HG02840 (cell line): ENCODE measurements at regions not wholly inside any gene's neighbourhood (a gene's known extent, or its start where the extent isn't known, plus 50 kb on each side); places are given as distances from the start of the nearest gene placed in this dataset.
"Not testable (repeated sequence)": the region's sequence is repeated elsewhere in the genome, so short reads cannot be mapped to it uniquely, and the experiment has no call there.

Source experiments
- ATAC-seq: cut with Tn5 transposase; IDR thresholded peaks from one replicate; pipeline ENCODE4 v1.9.1; 2021; ENCODE audit warnings: mild to moderate bottlenecking, moderate library complexity, moderate number of reproducible peaks; ENCODE audit not compliant: unreplicated experiment, low FRiP score

DNA sequence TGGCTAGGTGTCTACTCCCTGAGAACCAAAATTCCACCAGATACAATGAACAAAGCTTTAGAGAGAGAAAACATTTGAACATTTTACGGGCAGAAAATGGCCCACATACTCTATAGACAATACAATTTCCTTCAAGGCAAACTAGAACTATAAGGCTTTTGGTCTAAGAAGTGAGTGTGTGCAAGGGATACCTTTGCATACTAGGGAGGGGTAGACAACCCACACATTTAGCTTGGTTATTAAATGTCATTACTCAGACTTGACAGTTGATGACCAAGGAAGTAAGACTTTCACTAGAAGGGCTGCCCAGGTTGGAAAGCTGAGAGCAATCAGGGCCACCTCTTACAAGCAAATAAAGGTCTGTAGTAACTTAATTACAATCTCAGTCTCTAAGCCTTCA lies 64.0 kb upstream of the PLEKHM1 start:
- ATAC-seq: not testable (repeated sequence)

DNA sequence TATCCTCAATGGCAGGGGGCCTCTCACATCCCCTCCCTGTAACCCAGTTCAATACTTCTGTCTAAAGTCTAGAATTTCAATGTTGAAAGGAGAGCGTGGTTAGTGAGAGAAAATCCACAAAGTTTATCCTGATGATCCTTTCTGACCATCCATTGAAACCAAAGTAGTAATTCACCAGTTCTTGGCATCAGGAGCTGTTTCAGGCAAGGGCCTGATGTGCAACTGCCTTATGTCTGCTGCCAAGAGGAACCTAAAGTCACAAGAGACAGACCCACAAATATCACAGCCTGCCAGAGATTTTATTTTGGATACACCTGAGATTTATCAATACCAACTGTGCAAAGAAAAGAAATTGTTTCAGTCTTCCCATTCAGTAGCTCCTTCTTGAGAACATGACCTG lies 68.3 kb upstream of the PLEKHM1 start:
- not testable (repeated sequence) for ATAC-seq

DNA sequence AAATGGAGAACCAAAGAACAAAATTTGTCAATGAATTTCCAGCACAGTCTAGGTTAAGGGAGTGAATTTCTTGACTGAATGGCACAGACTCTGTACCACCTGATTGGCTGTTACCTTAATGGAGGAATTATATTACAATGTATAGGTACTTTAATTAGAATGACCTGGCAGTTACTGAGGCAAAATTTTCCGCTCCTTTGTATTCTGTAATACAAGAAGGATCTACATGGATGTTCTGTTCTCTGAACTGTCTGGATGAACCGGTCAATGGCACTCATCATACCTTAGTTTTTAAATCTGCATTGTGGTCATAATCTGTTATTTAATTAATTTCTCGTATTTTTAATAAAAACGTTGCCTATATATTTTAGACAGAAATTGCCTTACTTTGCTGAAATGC lies 72.3 kb upstream of the PLEKHM1 start:
- ATAC-seq: not testable (repeated sequence)

DNA sequence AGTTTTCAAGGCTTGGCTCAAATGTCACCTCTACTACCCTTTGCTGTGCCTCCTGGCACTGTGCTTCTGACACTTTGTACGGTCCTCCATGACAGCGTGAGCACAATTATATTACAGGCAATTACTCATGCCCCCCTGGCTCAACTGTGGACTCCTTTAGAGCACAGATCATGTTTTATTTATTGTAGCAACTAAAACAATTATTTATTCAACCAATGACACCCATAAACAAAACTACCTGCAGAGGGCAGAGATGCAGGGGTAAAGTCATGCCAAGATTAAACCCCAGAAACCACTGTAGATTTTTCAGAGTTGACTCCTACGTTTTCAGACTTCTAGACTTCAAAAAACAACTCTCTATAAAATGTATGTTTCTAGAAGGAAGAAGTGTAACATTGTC lies 72.8 kb upstream of the PLEKHM1 start:
- ATAC-seq: not testable (repeated sequence)

DNA sequence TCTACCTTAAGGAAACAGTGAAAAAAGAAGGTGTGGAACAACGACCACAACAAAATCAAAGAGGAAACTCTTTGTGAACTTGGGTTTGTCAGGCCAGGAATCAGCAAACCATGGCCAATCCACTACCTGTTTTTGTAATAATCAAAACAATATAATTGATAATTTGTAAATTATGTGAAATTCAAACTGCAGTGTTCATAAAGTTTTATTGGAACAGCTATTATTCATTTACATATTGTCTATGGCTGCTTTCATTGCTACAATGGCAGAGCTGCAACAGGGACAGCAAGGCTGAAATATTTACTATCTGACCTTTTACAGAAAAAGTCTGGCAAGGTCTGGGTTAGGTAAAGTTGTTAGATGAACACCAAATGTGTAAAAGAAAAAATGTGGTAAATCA lies 77.8 kb upstream of the PLEKHM1 start:
- ATAC-seq: not testable (repeated sequence)

DNA sequence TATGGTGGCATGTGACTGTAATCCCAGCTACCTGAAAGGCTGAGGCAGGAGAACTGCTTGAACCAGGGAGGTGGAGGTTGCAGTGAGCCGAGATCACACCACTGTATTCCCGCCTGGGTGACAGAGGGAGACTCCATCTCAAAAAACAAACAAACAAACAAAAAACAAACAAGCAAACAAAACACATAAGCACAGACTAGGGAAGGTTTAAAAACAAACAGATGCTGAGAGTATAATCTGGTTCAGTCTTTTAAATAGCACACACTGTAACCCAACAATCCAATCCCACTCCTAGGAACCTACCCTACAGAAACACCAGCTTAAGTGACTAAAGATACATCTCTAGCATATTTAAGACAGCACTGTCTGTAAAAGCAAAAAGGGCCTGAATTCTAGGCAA lies 82.8 kb upstream of the PLEKHM1 start:
- ATAC-seq: not testable (repeated sequence)

DNA sequence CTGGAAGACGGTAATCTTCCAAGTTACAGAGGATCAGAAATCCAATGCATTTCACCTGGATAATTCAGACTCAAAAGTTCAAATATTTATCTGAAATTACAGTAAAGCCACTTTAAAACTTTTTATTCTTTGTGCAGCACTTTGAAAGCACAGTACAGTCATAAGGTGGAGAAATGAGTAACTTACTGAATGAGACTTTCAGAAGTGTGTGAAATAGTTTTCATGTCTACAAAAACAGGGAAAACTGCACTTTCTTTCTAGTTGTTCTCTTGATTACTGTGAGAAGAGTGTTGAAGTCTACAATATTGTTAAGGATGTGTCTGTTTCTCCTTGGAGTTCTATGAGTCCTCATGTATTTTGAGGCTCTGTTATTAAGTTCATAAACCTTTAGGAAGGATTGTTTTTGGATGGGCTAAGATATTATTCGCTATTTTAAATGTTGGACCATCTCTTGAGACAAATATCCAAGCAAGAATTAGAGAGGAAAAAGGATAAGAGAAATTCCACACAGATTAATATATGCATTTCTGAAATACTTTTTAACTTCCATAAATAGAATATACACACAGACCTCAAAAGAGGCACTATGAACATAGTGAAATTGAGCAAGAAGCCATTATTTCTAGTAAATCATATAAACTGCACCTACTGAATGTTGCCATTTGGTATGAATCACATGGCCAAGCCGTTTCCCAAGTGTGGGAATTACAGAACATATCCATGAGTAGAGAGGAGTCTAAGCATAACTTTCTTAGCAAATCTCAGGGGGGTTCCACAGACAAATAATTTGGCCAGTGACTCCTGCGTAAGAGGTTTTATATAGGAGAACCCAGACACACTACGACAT lies 83.6 kb upstream of the PLEKHM1 start:
- no peak for ATAC-seq

DNA sequence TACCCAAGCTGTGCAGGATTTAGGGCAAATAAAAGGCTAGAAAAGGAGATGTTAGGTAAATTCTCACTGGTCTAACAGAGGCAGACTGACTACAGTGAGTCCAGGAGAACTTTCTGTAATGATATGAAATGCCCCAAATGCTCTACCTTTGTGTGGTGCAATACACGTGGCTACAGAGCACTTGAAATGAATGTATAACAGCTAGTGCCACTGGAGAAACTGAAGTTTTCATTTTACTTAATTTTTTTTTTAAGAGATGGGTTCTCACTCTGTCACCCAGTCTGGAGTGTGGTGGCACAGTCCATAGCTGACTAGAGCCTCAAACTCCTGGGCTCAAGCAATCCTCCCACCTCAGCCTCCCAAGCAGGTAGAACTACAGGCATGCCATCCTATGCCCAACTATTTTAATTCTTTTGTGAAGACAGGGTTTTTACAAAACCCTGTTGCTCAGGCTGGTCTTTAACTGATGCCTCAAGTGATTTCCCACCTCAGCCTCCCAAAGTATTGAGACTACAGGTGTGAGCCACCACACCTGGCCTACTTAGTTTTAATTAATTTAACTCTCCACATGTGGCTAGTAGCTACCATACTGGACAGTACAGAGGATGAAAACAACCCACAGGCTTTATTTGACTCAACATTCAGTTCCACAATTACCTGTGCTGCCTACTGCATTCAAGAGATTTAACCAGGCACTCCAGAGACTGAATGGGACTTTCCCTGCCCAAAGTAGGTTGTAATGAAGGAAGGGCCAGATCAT lies 84.8 kb upstream of the PLEKHM1 start:
- ATAC-seq: no peak

DNA sequence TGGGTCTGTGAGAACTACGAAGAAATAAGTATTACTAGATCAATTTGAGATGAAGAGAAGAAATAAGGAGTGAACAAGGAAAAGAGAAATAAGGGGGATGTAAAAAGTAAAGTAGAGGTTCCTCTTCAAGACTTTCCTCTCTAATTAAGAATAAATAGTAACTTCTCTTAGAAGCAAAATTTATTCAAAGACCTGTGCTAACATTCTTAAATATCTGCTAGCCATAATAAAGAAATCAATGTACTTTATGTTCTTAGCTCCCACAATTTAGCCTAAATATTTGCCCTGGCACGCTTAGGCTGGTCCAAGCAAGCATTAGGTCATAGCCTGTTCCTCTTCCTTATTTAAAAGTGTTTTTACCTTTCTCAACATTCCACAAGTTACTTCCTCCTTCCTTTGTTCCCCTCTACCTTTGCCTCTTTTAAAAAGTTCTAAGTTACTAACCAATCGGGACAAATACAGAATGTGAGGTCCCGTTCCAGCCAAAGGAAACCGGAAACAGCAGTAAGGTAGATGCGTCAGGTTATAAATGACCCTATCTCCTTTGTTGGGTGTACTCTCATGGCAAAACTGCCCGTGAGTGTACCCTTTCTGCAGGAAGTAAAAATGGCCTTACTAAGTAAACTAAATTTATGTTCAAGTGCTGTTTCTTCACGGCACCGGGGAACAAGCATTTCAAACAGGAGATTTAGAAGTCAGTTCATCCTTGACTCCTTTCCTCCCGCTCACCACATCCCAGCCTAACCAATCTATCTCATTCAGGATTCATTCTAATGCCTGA lies 86.2 kb upstream of the PLEKHM1 start:
- not testable (repeated sequence) for ATAC-seq

DNA sequence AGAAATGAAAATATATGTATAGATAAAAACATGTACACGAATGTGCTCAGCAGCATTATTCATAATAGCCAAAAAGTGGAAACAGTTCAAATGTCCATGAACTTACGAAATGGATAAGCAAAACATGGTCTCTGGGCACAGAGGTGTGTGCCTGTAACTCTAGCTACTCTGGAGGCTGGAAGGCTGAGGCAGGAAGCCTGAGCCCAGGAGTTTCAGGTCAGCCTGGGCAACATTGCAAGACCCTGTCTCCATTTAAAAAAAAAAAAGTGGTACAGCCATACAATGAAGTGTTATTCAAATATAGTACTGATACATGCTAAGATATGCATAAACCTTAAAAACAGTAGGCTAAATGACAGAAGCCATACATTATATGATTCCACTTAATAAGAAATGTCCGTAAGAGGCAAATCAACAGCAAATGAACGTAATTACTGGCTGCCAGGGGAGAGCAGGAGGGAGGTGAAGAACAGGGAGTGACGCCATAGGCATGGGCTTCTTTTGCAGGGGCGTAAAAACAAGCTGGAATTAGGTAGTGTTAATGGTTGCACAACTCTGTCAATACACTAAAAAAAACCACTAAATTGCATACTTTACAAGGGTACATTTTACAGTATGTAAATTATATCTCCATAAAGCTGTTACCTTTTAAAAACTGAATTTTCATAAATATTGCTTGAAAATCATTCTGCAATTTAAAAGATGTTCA lies 87.2 kb upstream of the PLEKHM1 start:
- no peak for ATAC-seq

DNA sequence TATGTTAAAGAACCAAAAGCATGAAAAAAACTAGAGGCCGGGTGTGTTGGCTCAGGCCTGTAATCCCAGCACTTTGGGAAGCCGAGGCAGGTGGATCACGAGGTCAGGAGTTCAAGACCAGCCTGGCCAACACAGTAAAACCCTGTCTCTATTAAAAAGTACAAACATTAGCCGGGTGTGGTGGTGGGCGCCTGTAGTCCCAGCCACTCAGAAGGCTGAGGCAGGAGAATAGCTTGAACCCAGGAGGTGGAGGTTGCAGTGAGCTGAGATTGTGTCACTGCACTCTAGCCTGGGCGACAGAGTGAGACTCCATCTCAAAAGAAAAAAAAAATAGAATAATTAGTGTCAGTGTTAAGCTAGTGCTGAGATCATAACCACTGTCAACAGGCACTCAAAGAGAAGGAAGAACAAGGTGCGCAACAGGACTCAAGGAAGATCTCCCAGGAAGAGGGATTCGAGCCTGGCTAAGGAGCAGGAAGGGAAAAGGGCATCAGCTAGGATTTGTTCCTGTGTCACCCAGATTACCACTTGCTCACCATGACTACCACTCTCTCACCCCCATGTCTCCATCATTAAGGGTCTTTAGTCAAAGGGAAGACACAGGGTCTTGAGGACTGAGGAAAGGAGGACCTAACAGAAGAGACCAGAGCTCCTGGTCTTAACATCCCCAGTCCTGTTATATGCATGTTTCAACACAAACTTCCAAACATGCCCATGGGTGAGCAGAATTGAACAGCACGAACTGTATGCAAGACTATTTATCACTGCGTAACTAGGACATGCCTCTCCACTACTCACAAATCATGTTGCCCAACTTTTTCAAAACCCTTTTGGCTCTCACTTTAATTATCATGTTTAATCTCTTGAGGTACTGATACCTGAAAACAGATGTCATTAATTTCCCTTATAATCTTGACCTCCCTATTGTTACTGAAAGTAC lies 88.3 kb upstream of the PLEKHM1 start:
- ATAC-seq: no peak

DNA sequence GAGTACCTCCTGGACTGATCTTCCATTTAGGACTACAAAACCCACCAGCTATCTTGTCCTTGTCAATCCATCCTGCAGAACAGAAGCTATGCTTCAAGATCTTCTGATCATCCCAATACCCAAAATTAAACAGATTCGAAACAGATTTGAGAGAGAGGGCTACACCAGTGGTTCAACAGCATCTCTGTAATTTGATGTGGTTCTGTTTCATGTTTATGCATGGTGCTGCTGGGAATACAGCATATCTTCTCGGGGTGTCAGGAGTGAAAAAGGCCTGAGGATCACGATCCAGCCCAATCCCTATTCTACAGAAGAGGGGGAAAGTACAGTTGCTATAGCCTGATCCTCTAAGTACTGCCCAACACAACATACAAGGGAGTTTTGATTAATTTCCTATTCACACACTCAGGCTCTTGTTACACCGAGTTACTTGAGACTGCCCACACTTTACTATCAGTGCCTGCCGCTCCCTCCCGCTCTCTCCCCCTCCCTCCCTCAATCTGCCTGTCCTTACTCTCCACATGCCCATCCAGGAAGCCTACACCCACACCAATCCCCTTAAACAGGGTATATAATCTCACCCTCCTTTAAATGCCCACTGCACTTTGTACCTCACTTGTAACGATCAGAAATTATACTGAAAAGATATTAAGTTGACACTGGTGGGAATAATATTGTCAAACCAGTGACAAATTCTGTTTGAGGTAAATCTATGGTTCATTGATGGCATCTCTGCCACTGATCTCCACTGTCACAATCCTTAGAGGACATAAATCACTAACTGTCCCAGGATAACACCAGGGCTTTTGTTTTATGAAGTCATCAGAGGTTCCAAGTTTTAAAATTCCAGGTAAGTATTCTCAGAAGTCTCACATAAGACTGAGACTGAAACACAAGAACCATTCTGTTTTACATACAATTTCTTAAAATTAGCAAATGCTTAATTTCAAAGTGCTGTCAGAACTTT lies 89.3 kb upstream of the PLEKHM1 start:
- ATAC-seq: no peak

DNA sequence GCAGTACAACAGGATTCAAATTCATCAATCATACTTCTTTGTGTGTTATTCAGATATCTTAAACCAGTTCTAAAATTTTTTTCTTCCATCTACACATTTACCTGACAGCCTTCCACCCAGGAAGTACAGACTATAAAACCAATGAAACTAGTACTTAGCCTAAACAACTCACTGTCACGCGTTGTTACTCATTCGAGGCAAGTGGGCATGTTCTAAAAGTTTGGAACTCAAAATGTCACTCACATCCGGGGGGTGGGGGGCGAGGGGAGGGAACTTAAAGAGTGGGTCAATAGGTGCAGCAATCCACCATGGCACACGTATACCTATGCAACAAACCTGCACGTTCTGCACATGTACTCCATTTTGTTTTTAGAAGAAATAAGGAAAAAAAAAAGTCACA lies 90.4 kb upstream of the PLEKHM1 start:
- no peak for ATAC-seq

DNA sequence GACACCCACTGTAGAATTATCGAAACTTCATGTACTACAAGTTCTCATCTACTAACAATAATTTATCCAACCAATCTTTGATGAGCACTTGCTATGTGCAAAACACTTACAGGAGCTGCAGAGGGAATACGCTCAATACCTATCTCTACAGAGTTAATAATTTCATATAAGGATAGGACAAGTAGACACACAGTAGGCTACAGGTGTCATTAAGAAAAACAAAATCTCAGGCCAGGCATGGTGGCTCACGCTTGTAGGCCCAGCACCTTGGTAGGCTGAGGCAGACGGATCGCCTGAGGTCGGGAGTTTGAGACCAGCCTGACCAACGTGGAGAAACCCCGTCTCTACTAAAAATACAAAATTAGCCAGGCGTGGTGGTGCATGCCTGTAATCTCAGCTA lies 91.3 kb upstream of the PLEKHM1 start:
- no peak for ATAC-seq

DNA sequence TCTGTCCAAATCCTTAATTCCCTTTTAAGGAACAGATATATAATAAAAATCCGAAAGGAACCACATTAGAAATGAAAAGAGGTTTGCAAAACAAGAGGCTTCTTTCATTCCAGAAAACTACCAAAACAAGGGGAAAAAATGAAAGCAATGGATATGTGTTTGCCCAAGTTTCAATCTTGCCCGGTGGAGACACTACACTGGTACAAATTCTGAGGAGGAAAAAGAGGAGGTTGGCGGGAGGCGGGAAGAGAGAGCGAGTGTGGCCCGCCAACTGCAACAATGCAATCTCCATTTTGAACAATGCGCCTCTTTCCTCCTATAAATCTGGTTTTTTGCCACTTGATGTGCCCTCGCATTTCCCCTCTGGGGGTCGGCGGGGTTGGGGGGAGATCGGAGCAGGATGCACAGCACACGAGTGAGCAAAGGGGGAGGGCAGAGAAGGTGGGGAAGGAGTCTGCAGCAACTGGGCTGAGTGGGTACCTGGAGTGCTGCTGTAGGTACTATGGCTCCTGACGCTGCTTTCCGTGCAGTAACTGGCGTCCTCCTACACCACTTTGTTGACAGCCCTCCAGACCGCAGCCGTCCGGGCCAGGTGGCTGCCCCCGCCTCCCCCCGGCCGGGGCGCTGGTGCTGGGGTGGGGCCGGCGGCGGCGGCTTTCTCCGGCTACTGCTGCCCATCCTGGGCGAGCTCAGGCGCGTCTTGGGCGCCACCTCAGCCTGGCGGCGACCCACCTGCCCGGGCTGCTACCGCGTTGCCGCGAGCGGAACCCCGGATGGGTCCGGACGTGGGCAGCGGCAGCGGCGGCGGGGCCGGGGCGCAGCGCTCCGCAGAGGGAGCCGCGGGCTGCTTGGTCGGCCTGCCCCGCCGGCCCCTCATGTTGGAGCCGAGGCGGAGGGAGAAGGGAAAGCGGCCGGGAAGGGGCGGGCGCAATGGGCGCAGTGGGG lies 93.8 kb upstream of the PLEKHM1 start:
- peak; percentile 53 for ATAC-seq

DNA sequence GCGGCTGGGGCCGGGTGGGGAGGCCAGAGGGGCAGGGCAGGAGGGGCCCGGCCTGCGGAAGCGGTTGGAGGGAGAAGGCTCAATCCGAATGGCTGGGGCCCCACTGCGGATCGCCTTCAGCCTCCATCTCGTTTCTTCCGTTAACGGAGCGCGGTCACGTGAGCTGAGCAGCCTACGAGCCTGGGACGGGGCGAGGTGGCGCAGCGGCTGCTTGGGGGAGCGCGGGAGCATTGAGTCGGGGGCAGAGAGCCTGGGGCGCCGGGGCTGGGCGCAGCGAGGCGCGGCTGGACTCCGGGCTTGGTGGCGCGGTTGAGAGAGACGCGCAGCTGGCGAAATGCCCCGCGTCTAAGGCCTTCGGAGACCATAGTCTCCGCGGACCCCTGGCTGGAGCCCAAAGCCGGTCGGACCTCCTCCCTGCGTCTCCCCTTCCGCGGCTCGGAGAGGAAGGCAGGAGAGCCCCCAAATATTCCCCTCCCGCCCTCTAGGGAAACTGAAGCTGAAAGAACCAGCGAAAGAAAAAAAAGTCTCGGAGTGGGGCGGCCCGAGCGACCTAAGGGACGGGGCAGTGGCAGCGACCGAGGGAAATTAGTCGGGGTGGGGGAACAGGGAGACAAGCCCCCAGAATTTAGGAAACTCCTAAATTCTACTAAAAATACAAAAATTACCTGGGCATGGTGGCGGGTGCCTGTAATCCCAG lies 94.7 kb upstream of the PLEKHM1 start:
- ATAC-seq: peak; percentile 57
